Activated CD8-positive, alpha-beta T cell treated with anti-CD3 and anti-CD28 coated beads, Interleukin-2, amount 10 ng/mL, durations not matched to agents 7 days and 5 days (primary cell): ENCODE measurements at regions not wholly inside any gene's neighbourhood (a gene's known extent, or its start where the extent isn't known, plus 50 kb on each side); places are given as distances from the start of the nearest gene placed in this dataset.

Source experiments
- ATAC-seq: fragments of 150-1000 bp; cut with Tn5 transposase; one replicate; pipeline ENCODE4 v1.10.0; 2021; ENCODE audit warnings: moderate library complexity
- CTCF ChIA-PET: fragments of 350-600 bp; sonication (Branson Sonifier 250); formaldehyde crosslinking; loops from one replicate; lab custom pipeline; 2021; ENCODE audit warnings: antibody characterized with exemption; lab: Charles Lee
- POLR2A ChIA-PET: fragments of 350-600 bp; sonication (Branson Sonifier 250); formaldehyde crosslinking; loops from one replicate; lab custom pipeline; 2021; ENCODE audit warnings: antibody characterized with exemption; lab: Charles Lee
- DNase-seq: peaks from one replicate; pipeline ENCODE4 v3.0.0-alpha.2; 2020
- H3K27ac Mint-ChIP-seq: one replicate; pipeline ENCODE4 v1.8.0; 2021; ENCODE audit warnings: mild to moderate bottlenecking, mixed read lengths
- H3K27me3 Mint-ChIP-seq: one replicate; pipeline ENCODE4 v1.8.0; 2021; ENCODE audit warnings: low read depth, mixed read lengths
- H3K36me3 Mint-ChIP-seq: one replicate; pipeline ENCODE4 v1.8.0; 2021; ENCODE audit warnings: low read depth, mixed read lengths
- H3K4me1 Mint-ChIP-seq: one replicate; pipeline ENCODE4 v1.8.0; 2021; ENCODE audit warnings: low read depth, mixed read lengths
- H3K4me3 Mint-ChIP-seq: one replicate; pipeline ENCODE4 v1.8.0; 2021; ENCODE audit warnings: mild to moderate bottlenecking, mixed read lengths
- H3K9me3 Mint-ChIP-seq: one replicate; pipeline ENCODE4 v1.8.0; 2022; ENCODE audit warnings: mixed read lengths; ENCODE audit not compliant: insufficient read depth

DNA sequence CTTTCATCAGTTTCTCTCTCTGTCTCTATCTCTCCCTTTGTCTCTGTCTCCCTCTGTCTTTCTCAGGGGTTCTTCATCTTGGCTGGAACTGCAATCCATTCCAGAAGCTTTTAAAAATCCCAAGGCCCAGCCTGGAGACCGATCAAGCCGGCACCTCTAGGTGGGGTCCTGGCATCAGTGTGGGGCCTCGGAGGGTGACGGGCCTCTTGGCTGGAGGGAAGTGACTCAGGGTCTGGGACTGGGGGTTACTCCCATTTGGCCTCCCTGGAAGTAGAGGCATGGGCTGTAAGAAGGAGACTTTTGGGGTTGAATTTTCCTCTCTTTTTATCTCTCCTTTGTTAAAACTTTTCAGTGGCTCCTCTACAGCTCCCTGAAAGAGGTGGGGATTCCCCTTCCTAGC is 52.8 kb upstream of the OTOF start:
- no peak for ATAC-seq
- ChIA-PET POLR2A (no interaction called here), CTCF (interaction anchor here (0.6 kb wide), 1 partner anchor 46 kb away, joined by 3 read pairs; no protein-coding TSS in a partner anchor)
- Mint-ChIP-seq H3K9me3 (no peaks in the 10 kb centered on the region), H3K4me3 (no peak overlapping the region), H3K27me3 (peaks cover 3% of the 10 kb centered on the region), H3K27ac (no peak overlapping the region), H3K4me1 (no peaks in the 10 kb centered on the region), H3K36me3 (no peaks in the 10 kb centered on the region)
- no peak for DNase-seq

DNA sequence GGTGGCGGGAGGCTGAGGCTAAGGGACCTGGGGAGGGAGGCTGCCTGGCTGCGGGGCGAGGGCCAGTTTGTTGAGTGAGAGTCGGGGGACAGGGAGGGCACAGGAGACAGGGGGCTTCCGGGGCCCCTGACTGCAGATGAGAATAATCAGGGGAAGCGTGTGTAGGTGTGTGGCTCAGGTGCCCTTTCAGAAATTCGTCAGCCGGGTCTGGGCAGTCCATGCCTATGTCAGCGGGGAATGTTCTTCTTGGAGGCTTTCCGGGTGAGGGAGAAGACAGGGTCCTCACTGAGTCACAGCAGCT is 52.3 kb upstream of the OTOF start:
- DNase-seq (no peak), ATAC-seq (no peak)
- ChIA-PET POLR2A (interaction anchor here (0.6 kb wide), 1 partner anchor 636 kb away, joined by 3 read pairs; no protein-coding TSS in a partner anchor), CTCF (no interaction called here)
- Mint-ChIP-seq H3K36me3 (no peaks in the 10 kb centered on the region), H3K9me3 (no peaks in the 10 kb centered on the region), H3K27ac (no peak overlapping the region), H3K4me3 (no peak overlapping the region), H3K27me3 (peaks cover 3% of the 10 kb centered on the region), H3K4me1 (no peaks in the 10 kb centered on the region)

DNA sequence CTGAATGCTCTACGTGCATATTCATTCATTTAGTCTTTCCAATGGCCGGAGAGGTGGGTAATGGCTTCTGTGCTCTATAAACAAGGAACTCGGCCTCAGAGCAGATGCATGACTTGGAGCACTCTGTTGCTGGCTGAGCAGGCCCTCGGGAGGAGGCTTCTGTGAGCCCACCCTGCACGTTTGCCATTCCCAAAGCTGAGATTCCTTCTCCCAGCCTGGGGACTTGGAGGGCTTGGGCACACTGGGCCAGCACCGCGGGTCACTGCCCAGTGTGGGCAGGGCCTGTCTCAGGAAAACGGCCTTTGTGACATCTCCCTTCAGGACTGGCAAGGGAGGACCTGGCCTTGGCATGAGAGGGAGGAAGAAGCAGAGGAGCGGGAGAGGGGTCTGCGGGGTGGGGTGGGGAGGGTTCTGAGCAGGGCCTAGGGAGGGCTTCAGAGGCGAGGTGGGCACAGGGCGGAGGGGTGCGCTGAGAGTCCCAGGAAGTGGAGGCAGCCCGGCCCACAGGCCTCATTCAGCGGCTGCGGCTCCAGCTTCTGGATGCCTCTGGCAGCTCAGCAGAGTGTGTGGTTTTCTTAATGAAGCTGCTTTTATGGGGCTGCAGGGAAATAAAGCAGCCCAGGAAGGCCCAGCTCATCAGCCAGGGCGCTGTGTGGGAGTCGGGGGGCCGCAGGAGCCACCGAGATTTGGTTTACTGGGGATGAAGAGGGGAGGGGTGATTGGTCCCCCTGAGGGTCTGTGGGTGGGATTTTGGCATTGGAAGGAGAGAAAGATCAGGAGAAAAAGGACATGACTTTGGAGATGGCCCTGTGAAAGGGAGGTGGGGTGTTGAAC is 51.7 kb upstream of the OTOF start:
- no peak for ATAC-seq
- peaks cover 3% of the 10 kb centered on the region for H3K27me3 Mint-ChIP-seq
- H3K9me3 Mint-ChIP-seq = no peaks in the 10 kb centered on the region
- no peaks in the 10 kb centered on the region for H3K36me3 Mint-ChIP-seq
- no peak overlapping the region for H3K27ac Mint-ChIP-seq
- no peaks in the 10 kb centered on the region for H3K4me1 Mint-ChIP-seq
- DNase-seq = no peak
- ChIA-PET CTCF (no interaction called here), POLR2A (interaction anchor here (0.6 kb wide), 1 partner anchor 636 kb away, joined by 3 read pairs; no protein-coding TSS in a partner anchor)
- no peak overlapping the region for H3K4me3 Mint-ChIP-seq

DNA sequence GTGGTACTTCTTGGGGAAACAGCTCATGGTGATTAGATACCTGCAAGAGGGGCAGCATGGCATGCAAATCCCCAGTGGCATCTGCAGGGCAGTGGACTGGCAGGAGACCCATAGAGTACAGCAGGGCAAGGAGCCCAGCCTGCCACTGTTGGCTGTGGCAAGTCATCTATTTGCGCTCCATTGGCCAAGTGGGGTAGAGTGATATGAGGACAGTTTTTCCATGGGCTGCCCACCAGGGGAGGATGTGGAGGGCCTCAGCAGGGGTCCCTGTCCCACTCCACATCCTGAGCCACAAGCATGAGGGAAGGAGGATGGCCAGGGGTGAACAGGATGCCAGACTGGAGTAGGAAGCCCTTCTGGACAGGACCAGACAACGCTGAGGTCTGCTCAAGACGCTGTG is 50.9 kb upstream of the OTOF start:
- H3K4me1 Mint-ChIP-seq = no peaks in the 10 kb centered on the region
- H3K27me3 Mint-ChIP-seq = peaks cover 3% of the 10 kb centered on the region
- no peak overlapping the region for H3K4me3 Mint-ChIP-seq
- POLR2A ChIA-PET = interaction anchor here (0.6 kb wide), 1 partner anchor 10 kb away, joined by 3 read pairs; no protein-coding TSS in a partner anchor
- H3K9me3 Mint-ChIP-seq = no peaks in the 10 kb centered on the region
- no peak for ATAC-seq
- H3K36me3 Mint-ChIP-seq = no peaks in the 10 kb centered on the region
- CTCF ChIA-PET = no interaction called here
- no peak overlapping the region for H3K27ac Mint-ChIP-seq
- no peak for DNase-seq

DNA sequence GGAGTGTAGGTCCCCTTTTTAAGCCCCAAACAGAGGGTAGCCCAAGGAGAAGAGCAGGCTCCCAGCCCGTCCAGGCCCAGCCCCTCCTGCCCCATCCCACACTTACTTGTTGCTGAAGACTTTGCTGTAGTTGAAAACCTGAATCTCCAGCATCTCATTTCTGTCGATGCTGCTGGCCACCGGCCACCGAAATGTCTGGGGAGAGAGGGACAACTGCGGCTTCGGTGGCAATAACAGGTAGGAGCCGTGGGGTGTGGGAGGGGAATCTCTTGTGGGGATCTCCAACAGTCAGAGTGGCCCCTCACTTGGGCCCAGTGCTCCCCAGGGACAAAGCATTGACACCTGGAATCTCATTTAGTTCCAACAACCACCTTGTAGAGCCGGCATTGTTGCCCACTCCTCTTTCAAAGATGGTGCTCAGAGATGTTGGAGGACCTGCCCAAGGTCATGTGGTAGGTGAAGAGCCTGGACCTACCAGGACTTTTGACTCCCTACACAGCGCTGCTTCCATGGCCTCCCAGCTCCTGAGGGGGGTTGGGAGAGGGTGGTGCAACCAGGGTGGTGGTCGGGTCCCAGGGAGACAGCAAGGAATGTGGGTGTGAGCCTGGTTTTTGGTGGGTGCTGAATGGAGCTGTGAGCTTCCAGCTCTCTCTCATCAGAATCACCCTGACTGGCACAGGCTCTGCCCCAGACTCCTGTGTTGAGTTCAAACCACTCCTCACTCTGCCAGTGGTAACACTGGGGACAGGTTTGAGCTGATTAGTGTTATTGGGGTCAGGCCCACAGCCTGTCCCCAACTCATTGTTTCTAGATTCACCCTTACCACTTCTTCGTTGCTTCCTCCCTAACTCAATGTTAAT is 50.0 kb upstream of the OTOF start:
- Mint-ChIP-seq H3K4me3 (no peak overlapping the region), H3K36me3 (no peaks in the 10 kb centered on the region), H3K27me3 (peaks cover 3% of the 10 kb centered on the region), H3K4me1 (no peaks in the 10 kb centered on the region), H3K9me3 (no peaks in the 10 kb centered on the region), H3K27ac (no peak overlapping the region)
- CTCF ChIA-PET = interaction anchor here (0.9 kb wide), 1 partner anchor 24 kb away, joined by 4 read pairs; no protein-coding TSS in a partner anchor
- POLR2A ChIA-PET = interaction anchor here (0.6 kb wide), 1 partner anchor 9 kb away, joined by 3 read pairs; no protein-coding TSS in a partner anchor
- DNase-seq = no peak
- no peak for ATAC-seq
